Pons (tissue), 1 donor: ENCODE measurements at regions not wholly inside any gene's neighbourhood (a gene's known extent, or its start where the extent isn't known, plus 50 kb on each side); places are given as distances from the start of the nearest gene placed in this dataset.

Experiments
- DNase-seq: peaks from one replicate; pipeline ENCODE4 v3.0.0-alpha.2; 2016; ENCODE audit warnings: low spot score

DNA sequence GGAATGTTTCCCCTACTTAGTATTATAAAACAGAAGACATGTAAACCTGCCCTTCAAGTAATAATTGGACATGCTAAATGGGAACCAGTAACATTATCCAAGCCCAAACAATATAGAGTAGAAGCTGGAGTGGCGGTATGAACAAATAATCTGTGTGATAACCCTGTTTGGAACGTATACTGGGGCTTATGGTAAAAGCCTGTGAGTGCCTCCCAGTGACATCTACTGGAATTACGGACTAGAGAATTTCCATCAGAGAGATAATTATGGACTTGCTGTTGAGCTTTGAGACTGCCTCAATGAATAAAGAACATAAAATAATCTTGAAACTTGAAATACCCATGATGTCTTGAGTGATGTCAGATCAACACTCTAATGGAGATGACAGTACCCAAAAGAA, 406.3 kb upstream of the GRIA3 start:
- no peak for DNase-seq

DNA sequence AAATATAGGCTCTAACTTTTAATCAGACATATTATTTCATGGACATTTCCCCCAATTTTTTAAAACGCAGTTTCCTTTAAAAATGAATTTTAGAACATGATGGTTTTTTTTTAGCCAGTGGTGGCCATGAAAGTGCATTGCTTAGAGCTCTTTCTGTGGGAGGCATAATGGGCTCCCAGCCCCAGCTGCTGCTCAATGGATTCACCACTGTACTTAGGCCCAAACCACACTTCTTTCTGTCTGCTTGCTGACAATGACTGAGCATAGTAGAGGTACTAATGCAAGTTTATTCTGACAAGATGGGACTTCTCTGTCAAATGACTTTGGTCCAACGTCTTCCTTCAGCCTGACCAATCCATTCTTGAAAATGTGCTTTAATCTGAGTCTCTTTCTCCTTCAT, 400.2 kb upstream of the GRIA3 start:
- no peak for DNase-seq

DNA sequence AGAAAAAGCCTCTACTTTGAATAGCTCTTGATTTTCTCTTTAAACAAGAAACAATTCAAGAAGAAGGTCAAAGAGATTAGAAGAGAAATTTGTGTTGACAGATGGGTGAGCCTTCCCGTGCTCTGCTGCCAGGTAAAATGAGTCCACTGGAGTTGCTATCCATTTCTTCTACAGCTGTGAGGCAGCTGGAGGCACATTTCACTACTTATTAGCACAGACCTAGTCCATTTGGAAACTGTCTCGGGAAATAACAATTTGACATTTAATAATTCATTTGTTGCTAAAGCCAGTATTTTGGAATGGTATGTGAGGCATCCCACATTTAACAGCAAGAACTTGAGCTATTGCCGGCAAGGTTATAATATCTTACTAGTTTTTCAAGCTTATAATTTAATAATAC, 396.8 kb upstream of the GRIA3 start:
- DNase-seq: no peak

DNA sequence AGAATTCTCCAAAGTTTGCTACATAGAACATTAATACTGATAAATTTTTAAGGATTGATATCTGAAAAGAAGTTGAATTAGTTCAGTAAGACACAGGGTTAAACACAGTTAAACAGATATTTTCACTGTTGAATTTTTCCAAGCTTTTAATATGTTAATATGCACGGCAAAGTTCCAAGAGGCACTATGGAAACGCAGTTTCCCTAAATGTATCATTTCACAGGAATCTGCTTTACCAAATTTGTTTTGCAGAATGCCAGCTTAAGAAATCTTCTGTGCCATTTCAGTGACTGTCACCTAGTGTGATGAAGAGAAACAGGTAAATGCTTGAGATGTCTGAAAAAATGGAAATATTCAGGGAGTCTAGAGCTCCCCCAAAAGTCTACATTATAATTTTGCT, 395.9 kb upstream of the GRIA3 start:
- DNase-seq: no peak

DNA sequence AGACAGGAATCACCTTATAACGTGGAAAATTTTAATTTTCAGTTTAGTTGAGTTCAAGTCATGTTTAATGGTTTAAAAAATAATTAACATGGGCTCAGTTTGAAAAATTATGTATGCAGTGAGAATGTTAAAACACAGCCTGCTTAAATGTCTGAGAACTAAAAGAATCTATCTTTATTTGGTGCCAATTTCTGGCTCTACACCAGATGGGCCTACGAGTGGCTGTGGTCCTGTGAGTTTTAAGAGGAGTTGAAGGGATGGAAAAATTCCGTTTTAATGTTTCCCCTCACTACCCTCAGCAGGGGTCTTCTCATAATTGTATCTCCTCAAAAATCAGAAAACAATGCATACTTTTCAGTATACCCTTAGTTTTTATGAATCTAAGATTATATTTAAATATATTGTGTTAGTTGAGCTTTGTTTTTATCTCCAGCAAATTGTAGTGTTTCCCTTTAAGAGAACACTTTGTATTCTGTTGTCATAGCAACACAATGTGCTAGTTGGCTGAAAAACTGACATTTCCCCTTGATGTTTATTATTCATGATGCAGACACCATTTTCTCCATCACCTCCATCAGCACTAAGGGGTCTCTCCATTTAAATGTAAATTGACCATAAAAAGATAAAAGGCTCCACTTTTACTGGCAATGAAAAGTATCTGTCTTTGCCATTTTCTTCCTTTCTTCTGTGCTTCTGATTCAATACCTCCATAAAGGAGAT, 393.5 kb upstream of the GRIA3 start:
- no peak for DNase-seq

DNA sequence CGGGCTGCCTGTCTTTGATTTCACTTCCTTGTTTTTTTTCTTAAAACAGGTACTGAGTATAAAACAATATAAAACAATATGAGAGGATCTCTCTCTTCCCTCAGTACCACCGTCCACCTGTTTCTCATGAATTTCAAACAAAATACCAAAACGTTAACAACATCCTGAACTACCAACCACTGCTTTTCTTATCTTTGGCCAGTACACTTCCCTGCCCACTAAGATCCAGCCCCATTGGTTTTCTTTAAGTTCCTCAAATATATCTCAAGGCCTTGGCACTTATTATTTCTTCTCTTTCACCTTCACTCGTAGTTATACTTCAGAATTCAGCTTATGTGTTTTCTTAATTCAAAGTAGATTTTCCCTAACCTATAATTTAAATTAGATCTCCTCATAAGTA, 370.2 kb upstream of the GRIA3 start:
- no peak for DNase-seq

DNA sequence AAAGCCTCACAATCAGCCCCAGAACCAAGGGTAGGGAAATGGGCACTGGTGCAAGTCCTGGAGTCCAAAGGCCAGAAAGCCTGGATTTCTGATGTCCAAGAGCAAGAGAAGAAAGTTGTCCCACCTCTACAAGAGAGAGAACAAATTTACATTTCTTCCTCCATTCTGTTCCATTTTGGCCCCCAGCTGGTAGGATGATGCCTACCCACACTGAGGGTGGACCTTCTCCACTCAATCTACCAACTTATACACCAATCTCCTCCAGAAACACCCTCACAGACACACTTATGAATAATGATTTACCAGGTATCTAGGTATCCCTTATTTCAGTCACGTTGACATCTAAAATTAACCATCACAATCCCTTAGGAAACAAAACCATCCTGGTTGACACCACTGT, 367.8 kb upstream of the GRIA3 start:
- no peak for DNase-seq

DNA sequence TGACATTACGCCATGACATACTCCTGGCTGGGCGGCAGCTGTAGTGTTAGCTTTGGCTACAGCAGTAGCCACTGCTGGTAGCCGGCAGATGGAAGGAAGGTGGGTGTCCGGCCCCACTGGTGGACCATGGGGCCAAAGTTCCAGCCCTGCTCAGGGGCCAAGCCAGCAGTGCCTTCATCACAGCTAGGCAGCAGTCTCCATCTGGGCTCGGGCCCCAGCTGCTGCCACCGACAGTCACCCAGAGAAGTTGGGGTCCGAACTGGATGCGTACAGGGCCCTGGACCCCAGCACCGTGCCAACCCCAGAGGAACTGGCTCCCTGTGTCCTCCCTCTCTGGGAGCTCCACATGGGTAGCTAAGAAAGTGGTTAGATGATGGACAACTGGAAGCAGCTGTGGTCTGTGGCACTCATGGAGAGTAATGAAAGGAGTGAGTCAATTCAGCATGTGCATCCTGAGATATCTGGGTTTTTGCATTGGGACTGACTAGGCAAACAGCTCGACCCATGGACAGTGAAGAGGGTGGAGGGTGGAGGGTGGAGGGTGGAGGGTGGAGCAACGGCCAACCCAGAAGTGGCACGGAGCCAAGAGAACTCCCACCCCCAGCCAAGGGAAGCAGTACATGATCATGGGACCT, 366.6 kb upstream of the GRIA3 start:
- DNase-seq: no peak

DNA sequence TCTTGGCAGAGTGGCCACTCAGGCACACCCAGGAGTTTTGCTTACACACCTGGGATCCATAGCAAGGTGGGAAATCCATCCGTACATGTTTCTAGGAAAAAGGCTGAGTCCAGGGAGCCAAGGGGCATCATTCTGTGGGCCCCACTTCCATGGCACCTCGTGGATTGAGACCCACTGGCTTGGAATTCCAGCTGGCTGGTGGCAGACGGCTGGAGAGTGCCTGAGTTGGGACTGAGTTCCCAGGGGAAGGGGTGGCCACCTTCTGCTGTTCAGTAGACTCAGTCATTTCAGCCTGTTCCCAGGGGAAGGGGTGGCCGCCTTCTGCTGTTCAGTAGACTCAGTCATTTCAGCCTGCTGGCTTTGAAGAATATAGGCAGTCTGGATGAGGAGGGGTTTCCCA, 366.0 kb upstream of the GRIA3 start:
- DNase-seq: no peak

DNA sequence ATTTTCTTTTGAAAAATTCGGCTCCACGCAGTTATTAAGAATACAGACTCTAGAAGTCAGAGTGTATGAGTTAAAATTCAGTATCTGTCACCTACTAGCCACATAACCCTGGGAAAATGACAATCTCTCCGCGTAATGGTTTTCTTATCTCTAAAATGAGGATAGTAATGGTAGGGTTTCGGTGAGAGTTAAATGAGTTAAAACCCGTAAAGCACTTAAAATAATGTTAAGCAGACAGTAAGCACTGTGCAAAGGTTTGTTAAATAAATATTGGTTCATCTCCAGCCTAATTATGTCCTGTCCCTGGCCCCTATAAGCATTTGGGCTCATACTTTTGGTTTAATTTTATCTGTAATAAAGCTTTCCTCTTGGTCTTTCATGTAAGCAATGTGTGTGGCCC, 350.8 kb upstream of the GRIA3 start:
- DNase-seq: no peak

DNA sequence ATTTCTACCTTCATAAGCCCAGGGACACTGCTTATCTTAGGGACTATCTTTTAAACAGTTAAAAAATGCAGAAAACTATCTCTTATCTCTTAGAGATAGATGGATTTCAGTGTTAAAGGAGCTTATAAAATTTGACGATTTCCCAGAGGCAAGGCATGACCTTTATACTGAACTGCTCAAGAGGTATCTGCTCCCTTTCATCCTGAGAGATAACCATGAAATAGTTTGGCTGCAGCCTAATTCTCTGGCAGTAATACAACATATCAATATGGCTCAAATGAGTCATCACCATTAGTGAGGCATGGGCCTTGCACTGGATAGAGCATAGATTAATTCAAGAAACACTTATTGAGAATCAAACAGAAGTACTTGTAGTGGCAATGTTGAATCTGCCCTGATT, 348.2 kb upstream of the GRIA3 start:
- DNase-seq: no peak

DNA sequence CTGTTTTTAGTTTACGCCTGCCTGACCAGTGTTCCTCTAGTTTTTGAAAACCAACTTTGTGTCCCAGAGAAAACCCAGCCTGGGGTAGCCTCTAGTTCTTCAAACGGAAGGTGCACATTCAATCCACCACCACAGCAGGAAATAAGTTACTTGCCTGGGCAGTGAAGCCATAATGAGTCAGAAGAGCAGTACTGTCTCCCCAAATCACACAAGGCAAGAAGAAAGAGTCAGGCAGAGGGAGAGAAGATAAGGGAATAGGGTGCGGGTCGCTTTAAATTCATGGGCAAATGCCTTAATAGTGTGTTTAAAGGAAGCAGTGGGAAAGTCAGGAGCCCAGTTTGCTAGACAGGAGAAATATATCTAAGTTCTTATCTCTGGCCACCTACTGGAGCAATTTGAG, 333.8 kb upstream of the GRIA3 start:
- DNase-seq: no peak

DNA sequence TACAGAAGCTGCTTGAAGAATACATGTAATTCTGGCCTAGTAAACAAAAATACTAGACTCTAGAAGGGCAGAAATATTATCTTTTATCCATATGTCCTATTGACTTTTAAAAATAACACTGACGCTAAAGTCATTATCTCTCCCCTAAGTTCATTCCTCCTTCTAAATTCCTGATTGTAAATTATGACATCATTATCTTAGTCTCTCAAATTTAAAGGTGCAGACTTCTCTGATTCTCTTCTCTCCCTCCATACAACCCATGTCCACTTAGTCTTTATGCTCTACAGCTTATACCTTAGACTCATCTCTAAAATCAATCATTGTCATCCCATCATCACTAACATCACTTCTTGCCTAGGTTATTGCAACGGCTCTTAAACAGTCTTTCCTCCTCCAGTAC, 327.9 kb upstream of the GRIA3 start:
- no peak for DNase-seq

DNA sequence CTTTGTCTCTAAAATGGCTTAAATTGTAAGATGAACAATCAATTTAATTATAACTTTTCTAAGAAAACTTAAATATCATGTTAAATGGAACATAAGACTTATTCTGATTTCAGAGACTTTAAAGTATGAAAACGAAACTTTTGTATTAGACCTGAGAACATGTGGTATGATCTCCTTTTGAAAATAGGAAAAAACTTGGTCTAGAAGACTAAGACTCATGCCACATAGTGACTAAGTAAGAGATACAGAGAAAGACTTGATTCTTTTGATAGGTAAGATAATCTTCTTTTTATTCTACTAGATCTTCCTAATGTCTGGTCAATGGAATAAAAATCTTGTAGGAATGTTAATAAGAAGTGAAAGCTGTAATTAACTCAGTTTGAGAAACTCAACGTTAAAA, 326.3 kb upstream of the GRIA3 start:
- no peak for DNase-seq

DNA sequence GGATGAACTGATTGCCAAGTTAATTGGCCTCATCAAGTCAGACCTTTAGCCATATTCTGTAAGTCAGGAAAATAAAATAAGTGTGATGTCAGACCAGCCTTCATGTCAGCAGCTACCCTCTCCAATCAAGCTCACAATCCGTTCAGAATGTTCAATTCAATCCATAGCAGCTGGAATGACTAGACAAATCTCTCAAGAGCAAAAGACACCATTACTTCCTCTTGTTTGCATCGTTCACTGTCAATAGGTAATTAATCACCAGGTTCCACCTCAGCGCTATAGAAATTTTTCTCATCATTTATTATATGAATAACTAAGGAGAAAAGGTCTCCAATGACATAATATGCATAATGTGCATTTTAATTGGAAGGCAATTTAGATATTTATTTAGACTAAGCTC, 321.0 kb upstream of the GRIA3 start:
- DNase-seq: no peak

DNA sequence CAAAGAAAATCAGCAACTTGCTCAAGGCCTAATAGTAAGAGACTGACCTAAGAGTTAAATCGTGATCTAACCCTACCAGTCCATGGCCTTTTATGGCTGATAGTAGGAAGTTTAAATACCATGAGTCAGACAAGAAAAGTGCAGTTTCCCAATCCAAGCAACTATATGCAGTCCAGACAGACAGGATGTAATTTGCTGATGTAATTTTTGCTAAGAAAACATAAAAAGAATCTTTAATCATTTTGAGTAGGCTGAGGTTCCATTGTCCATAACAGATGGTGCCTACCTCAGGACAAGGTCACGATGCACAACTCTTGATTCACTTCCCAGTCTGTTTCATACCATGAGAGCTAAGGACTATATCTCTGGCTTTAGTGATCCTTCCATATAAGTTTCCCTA, 317.5 kb upstream of the GRIA3 start:
- no peak for DNase-seq

DNA sequence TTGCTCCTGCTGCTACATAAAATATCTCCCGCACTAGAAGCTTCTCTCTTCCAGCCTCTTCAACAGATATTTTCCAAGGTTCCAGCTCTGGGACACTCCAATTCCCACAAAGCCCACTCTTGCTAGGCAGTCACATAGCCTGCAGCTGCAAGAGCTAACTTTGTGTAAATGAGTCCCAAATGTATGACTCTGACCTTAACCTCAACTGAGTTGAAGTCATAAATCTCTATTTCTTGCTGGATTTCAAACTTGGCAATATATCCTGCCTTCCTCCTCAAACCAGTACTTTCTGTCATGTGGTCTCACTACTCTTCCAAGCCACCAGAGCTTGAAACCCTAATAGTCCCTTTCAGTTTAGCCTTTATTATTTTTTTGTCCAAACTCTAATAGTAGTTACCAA, 315.4 kb upstream of the GRIA3 start:
- no peak for DNase-seq

DNA sequence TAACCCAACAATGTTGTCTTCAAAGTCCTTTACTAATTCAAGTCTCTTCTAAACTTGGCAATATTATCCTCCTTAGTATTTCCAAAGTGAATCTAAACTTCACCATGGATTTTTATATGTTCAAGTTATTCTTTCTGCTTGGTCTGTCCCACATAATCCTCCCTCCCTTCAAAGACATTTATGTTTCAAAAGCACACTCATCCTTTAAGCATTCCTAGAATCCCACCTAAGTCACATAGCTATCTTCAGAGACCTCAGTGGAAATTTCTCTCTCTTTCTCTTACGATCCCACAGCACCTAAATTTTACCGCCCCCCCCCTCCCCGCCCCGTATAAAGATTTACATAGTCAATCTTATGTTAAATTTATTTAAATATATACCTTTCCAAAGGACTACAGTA, 314.9 kb upstream of the GRIA3 start:
- no peak for DNase-seq

DNA sequence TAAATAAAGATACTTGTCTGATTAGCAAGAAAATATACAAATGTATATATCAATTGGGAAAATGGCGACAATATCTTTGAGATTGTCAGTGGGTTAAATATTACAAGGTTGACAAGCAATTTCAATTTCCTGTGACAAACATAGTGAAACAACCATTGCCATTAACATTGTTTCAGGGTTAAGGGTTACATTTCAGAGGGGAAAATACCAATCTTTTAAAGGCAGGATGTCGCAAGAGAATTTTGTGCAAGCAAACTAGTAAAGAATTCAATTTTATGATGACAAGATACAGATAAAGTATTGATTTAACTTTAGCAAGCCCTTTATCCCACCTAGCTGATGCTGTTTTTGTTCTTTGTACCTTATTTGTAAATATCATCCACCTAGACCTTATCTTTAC, 305.8 kb upstream of the GRIA3 start:
- DNase-seq: no peak

DNA sequence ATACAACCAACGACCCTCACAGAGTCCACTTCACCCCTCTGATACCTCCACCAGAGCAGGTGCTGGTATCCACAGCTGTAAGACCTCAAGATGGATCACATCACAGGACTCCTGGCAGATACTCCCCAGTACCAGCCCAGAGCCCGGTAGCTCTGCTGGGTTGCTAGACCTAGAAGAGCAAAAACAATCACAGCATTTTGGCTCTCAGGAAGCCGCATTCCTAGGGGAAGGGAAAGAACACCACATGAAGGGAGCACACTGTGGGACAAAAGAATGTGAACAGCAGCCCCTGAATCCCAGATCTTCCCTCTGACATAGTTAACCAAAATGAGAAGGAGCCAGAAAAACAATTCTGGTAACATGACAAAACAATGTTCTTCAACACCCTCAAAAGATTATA, 303.1 kb upstream of the GRIA3 start:
- DNase-seq: no peak

DNA sequence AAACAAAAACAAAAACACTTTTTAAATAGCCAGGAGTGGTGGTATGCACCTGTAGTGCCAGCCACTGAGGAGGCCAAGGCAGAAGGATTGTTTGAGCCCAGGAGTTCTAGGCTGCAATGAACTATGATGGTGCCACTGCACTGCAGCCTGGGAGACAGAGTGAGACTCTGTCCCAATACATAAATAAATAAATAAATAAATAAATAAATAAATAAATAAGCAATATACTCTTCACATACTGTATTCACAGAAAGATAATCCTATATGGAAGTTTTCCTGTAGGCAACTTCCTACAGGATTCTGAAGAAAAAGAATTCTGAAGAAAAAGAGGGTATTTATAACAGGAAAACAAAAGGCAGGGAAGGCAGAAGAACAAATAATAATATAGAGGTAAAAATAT, 293.3 kb upstream of the GRIA3 start:
- DNase-seq: no peak

DNA sequence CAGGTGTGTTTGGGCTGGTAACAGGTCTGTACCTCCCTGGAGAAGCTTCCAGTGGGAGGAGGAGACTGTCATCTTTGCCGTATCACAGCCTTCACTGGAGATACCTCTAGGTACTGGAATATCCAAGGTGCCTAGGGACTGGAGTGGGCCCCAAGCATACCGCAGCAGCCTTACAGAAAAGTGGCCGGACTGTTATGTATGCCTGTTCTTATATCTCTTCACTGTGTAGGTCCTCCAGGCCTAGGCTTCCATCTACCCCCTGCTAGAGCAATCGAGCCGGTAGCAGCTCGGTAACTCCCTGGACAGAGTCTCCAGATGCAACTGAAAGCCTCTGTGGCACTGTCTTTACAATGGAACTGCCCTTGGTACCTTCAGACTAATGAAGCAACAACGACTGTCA, 277.4 kb upstream of the GRIA3 start:
- no peak for DNase-seq

DNA sequence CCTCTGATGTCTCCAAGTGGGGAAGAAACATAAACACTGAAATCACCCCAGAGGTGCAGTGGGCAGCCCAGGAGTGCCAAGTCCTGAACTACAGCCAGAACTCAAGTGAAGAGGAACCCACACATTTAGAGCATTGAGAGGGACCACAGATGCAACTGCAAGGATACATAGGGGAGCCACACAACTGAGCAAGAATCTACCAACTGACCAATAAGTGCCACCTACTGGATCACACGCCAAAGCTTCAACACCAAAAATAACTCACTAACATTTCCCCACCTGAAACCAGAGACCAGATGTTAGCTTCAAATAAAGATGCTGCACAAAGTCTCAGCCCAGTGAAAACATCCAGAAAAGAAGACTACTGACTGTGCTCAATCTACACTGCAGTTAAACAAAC, 276.7 kb upstream of the GRIA3 start:
- no peak for DNase-seq

DNA sequence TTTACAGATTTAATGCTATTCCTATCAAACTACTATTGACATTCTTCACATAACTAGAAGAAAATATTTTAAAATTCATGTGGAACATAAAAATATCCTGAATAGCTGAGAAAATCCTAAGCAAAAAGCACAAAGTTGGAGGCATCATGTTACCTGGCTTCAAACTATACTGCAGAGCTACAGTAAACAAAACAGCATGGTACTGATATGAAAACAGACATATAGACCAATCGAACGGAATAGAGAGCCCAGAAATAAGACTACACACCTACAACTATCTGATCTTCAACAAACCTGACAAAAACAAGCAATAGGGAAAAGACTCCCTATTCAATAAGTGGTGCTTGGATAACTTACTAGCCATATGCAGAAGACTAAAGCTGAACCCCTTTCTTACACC, 273.4 kb upstream of the GRIA3 start:
- DNase-seq: no peak
